A673 (cell line): ENCODE measurements at regions not wholly inside any gene's neighbourhood (a gene's known extent, or its start where the extent isn't known, plus 50 kb on each side); places are given as distances from the start of the nearest gene placed in this dataset.
A peak's percentile ranks its signal among the peaks of the same experiment; 100 is the strongest.

Experiments
- BruUV-seq: library from RNA; stranded (reverse); fragments of 400-500 nt; replicated peaks from 2 replicates; lab custom pipeline; 2021; lab: Mats Ljungman, UMichigan
- CTCF ChIA-PET: fragments of 300-600 bp; sonication (Branson Sonifier 250); formaldehyde crosslinking; loops from one replicate; lab custom pipeline; 2022; ENCODE audit warnings: antibody characterized with exemption; lab: Charles Lee
- POLR2A ChIA-PET: fragments of 300-600 bp; sonication (Branson Sonifier 250); formaldehyde crosslinking; loops from one replicate; lab custom pipeline; 2022; ENCODE audit warnings: antibody characterized with exemption; ENCODE audit not compliant: low non-redundant PET; lab: Charles Lee
- DNase-seq: peaks from one replicate; pipeline ENCODE4 v3.0.0-alpha.2; 2015; ENCODE audit warnings: low spot score
- H3K27ac ChIP-seq: fragments of 200-600 bp; sonication (generic); 2 replicates; pipeline ENCODE4 v1.5.1; 2016; ENCODE audit warnings: mixed run types, low read depth, mild to moderate bottlenecking, mixed read lengths, antibody characterized with exemption, low read length; ENCODE audit not compliant: poor library complexity, severe bottlenecking
- H3K27me3 ChIP-seq: fragments of 200-600 bp; sonication (generic); replicated peaks from 2 replicates; pipeline ENCODE4 v1.6.1; 2017; ENCODE audit warnings: mixed run types, low read depth, mild to moderate bottlenecking, mixed read lengths, antibody characterized with exemption, low read length; ENCODE audit not compliant: insufficient read depth, poor library complexity
- H3K36me3 ChIP-seq: fragments of 200-600 bp; sonication (generic); 2 replicates; pipeline ENCODE4 v1.6.1; 2016; ENCODE audit warnings: mixed run types, mild to moderate bottlenecking, mixed read lengths, antibody characterized with exemption, low read length; ENCODE audit not compliant: insufficient read depth, poor library complexity, severe bottlenecking
- H3K4me1 ChIP-seq: fragments of 200-600 bp; sonication (generic); 2 replicates; pipeline ENCODE4 v1.6.1; 2017; ENCODE audit warnings: mixed run types, mild to moderate bottlenecking, mixed read lengths, antibody characterized with exemption, low read length; ENCODE audit not compliant: insufficient read depth, poor library complexity, severe bottlenecking
- H3K4me3 ChIP-seq: fragments of 200-600 bp; sonication (generic); 2 replicates; pipeline ENCODE4 v1.5.1; 2016; ENCODE audit warnings: low read depth, mixed run types, mild to moderate bottlenecking, mixed read lengths, low read length; ENCODE audit not compliant: poor library complexity, severe bottlenecking
- H3K9me3 ChIP-seq: fragments of 200-600 bp; sonication (generic); 2 replicates; pipeline ENCODE4 v1.6.1; 2016; ENCODE audit warnings: mixed run types, low read depth, mild to moderate bottlenecking, mixed read lengths, antibody characterized with exemption, low read length; ENCODE audit not compliant: poor library complexity, severe bottlenecking
- CTCF ChIP-seq: fragments of 300-800, 200-600 bp; sonication (generic); conservative IDR thresholded peaks from 2 replicates; pipeline ENCODE4 v1.5.1; 2017; ENCODE audit warnings: low read depth, mild to moderate bottlenecking, antibody characterized with exemption, low read length, moderate library complexity, mixed read lengths
- EZH2 ChIP-seq: fragments of 200-600 bp; sonication (generic); IDR thresholded peaks from 2 replicates; pipeline ENCODE4 v1.6.1; 2017; ENCODE audit warnings: borderline replicate concordance, low read depth, mild to moderate bottlenecking, mixed read lengths, antibody characterized with exemption, low read length; ENCODE audit not compliant: poor library complexity, severe bottlenecking
- intact Hi-C: fragments of 100-400 bp; cut with micrococcal nuclease; formaldehyde crosslinking; loops from one replicate; pipeline ENCODE4 v1.10.0; 2022; ENCODE audit not compliant: unreplicated experiment

DNA sequence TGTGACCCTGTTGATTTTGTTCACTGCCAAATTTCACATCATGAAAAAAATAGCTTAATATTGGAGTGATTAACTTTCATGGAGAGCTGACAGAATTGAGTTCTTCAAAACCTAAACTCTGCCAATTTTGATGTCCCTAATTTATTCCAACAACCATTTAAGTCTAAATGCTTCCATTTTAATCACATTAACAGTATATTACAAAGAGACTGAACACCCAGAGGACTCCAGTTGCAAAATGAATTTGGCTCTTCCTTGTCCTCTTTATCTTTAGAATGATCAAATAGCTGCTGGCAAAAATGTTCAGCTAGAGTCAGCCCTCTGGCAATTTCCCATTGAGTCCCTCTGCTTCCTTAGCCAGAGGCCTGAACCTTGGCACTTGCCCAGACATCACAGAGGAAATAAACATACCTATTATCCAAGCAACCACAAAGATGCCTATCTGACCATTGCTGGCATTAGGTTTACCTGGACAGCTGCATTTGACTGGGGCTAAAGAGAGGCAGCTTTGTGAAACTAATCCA, 299.0 kb upstream of the STXBP5 start:
- intact Hi-C loops: no loop called here
- ChIA-PET POLR2A (no interaction called here), CTCF (no interaction called here)
- no peak overlapping the region for H3K27ac ChIP-seq
- peak; percentile 56 for DNase-seq
- no TSS peak for BruUV-seq
- TF ChIP-seq EZH2 (no peak), CTCF (no peak)
- no peaks in the 10 kb centered on the region for H3K4me1 ChIP-seq
- no peak overlapping the region for H3K4me3 ChIP-seq
- no peaks in the 10 kb centered on the region for H3K27me3 ChIP-seq
- H3K36me3 ChIP-seq: no peaks in the 10 kb centered on the region
- no peaks in the 10 kb centered on the region for H3K9me3 ChIP-seq

GRCh38 chr6:146908786-146909185, 295.4 kb upstream of the STXBP5 start:
- intact Hi-C loops: no loop called here
- no peaks in the 10 kb centered on the region for H3K36me3 ChIP-seq
- H3K4me1 ChIP-seq: peaks cover 18% of the 10 kb centered on the region
- POLR2A ChIA-PET: no interaction called here
- TF ChIP-seq EZH2: no peak
- TF ChIP-seq CTCF: no peak
- H3K27ac ChIP-seq: no peak overlapping the region
- no peaks in the 10 kb centered on the region for H3K27me3 ChIP-seq
- DNase-seq: no peak
- H3K9me3 ChIP-seq: no peaks in the 10 kb centered on the region
- BruUV-seq: no TSS peak
- H3K4me3 ChIP-seq: no peak overlapping the region
- CTCF ChIA-PET: no interaction called here

- no peak overlapping the region for H3K4me3 ChIP-seq
- H3K36me3 ChIP-seq: no peaks in the 10 kb centered on the region
- peaks cover 24% of the 10 kb centered on the region for H3K4me1 ChIP-seq
- H3K27ac ChIP-seq: no peak overlapping the region
- H3K9me3 ChIP-seq: no peaks in the 10 kb centered on the region
- TF ChIP-seq CTCF (no peak), EZH2 (no peak)
- intact Hi-C loops: no loop called here
- POLR2A ChIA-PET: no interaction called here
- no peak for DNase-seq
- BruUV-seq: no TSS peak
- H3K27me3 ChIP-seq: no peaks in the 10 kb centered on the region
- CTCF ChIA-PET: no interaction called here
Observed at GRCh38 chr6:146909376-146909775, 294.8 kb upstream of the STXBP5 start.
